PC-9 (cell line): ENCODE measurements at regions not wholly inside any gene's neighbourhood (a gene's known extent, or its start where the extent isn't known, plus 50 kb on each side); places are given as distances from the start of the nearest gene placed in this dataset.

Source experiments
- BruUV-seq: library from RNA; stranded (reverse); fragments of 400-500 nt; replicated peaks from 2 replicates; lab custom pipeline; 2021; lab: Mats Ljungman, UMichigan
- CTCF ChIA-PET: fragments of 300-600 bp; sonication (Branson Sonifier 250); formaldehyde crosslinking; loops from one replicate; lab custom pipeline; 2022; ENCODE audit warnings: antibody characterized with exemption; lab: Charles Lee
- POLR2A ChIA-PET: fragments of 300-600 bp; sonication (Branson Sonifier 250); formaldehyde crosslinking; loops from one replicate; lab custom pipeline; 2022; ENCODE audit warnings: antibody characterized with exemption; ENCODE audit not compliant: unreplicated experiment; lab: Charles Lee
- DNase-seq, 2 experiments: peaks; one replicate each; pipeline versions ENCODE4 v3.0.0 to v3.0.0-alpha.2; 2015 to 2022; ENCODE audit warnings: mixed read lengths in 1 of 2
- H2AFZ ChIP-seq: fragments of 200-600 bp; sonication (generic); 2 replicates; pipeline ENCODE4 v1.8.1; 2017; ENCODE audit warnings: antibody characterized with exemption
- H3F3A ChIP-seq: fragments of 200-600 bp; sonication (generic); 2 replicates; pipeline ENCODE4 v1.8.1; 2017; ENCODE audit warnings: antibody characterized with exemption, mild to moderate bottlenecking, low read depth; ENCODE audit not compliant: insufficient read depth
- H3K27ac ChIP-seq: fragments of 200-600 bp; sonication (generic); 2 replicates; pipeline ENCODE4 v1.6.1; 2016; ENCODE audit warnings: mixed run types
- H3K27me3 ChIP-seq: fragments of 200-600 bp; sonication (generic); 2 replicates; pipeline ENCODE4 v1.6.1; 2016; ENCODE audit warnings: low read depth, mixed run types; ENCODE audit not compliant: insufficient read depth
- H3K36me3 ChIP-seq: fragments of 200-600 bp; sonication (generic); 2 replicates; pipeline ENCODE4 v1.6.1; 2016; ENCODE audit warnings: low read depth, mixed run types
- H3K4me1 ChIP-seq: fragments of 200-600 bp; sonication (generic); replicated peaks from 2 replicates; pipeline ENCODE4 v1.6.1; 2016; ENCODE audit warnings: mixed run types; ENCODE audit not compliant: insufficient read depth
- H3K4me2 ChIP-seq: fragments of 200-600 bp; sonication (generic); 2 replicates; pipeline ENCODE4 v1.6.1; 2017; ENCODE audit warnings: mixed run types
- H3K4me3 ChIP-seq: fragments of 200-600 bp; sonication (generic); 2 replicates; pipeline ENCODE4 v1.6.1; 2016; ENCODE audit warnings: mixed run types
- H3K79me2 ChIP-seq: fragments of 200-600 bp; sonication (generic); 2 replicates; pipeline ENCODE4 v1.6.1; 2017; ENCODE audit warnings: low read depth, mixed run types
- H3K9me2 ChIP-seq: fragments of 200-600 bp; sonication (generic); 2 replicates; pipeline ENCODE4 v1.8.1; 2017; ENCODE audit warnings: mild to moderate bottlenecking; ENCODE audit not compliant: insufficient read depth
- H3K9me3 ChIP-seq: fragments of 200-600 bp; sonication (generic); 2 replicates; pipeline ENCODE4 v1.8.1; 2016; ENCODE audit warnings: low read depth; ENCODE audit not compliant: insufficient read depth
- H4K20me1 ChIP-seq: fragments of 200-600 bp; sonication (generic); 2 replicates; pipeline ENCODE4 v1.8.1; 2017; ENCODE audit not compliant: insufficient read depth
- CTCF ChIP-seq: fragments of 200-600 bp; sonication (generic); conservative IDR thresholded peaks from 2 replicates; pipeline ENCODE4 v1.6.1; 2017; ENCODE audit warnings: mixed run types, antibody characterized with exemption, mild to moderate bottlenecking, moderate library complexity
- EZH2 ChIP-seq: fragments of 200-600 bp; sonication (generic); IDR thresholded peaks from 2 replicates; pipeline ENCODE4 v1.8.0; 2017; ENCODE audit warnings: antibody characterized with exemption, low read depth
- intact Hi-C: fragments of 100-400 bp; cut with micrococcal nuclease; formaldehyde crosslinking; loops from one replicate; pipeline ENCODE4 v1.10.0; 2022; ENCODE audit not compliant: unreplicated experiment

- no peaks in the 10 kb centered on the region for H3F3A ChIP-seq
- H3K4me3 ChIP-seq, result no peak overlapping the region
- H4K20me1 ChIP-seq, result no peaks in the 10 kb centered on the region
- no peaks in the 10 kb centered on the region for H3K79me2 ChIP-seq
- POLR2A ChIA-PET, result no interaction called here
- no peaks in the 10 kb centered on the region for H3K9me3 ChIP-seq
- H3K27me3 ChIP-seq, result no peaks in the 10 kb centered on the region
- no TSS peak for BruUV-seq
- H3K36me3 ChIP-seq, result no peaks in the 10 kb centered on the region
- 0 out of 2 replicates have a peak, but pooled peaks cover 3% of the 10 kb centered on the region for H3K9me2 ChIP-seq
- no peak for DNase-seq
- TF ChIP-seq EZH2 (no peak), CTCF (no peak)
- no peaks in the 10 kb centered on the region for H3K4me1 ChIP-seq
- intact Hi-C loops, result loop anchor here (10.0 kb wide), 2 partner anchors 952 to 1082 kb away; partner anchors contain the start of gene CACNA2D1
- no peak overlapping the region for H3K27ac ChIP-seq
- CTCF ChIA-PET, result no interaction called here
- H2AFZ ChIP-seq, result no peak overlapping the region
- H3K4me2 ChIP-seq, result no peak overlapping the region
Measured at GRCh38 chr7:81492910-81493309, 276.9 kb downstream of the HGF start.

DNA sequence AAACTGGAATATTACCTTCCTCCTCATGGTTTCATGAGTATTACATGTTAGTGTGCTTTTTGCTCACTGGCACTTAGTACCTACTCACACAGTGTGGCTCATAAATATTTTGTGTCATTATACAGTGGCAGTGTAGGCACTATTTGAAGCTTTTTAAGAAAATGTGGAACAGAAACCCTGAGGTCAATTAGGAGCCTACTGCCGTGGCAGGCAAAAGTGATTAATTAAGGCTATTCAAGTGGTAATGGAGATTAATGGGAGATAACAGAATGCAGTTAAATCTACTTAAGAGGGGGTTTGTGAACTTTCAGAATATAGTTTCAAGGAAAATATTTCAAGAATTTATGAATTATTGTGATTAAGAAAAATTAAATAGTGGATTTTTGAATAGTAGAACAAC is 277.6 kb downstream of the HGF start:
- H3K4me1 ChIP-seq, result no peaks in the 10 kb centered on the region
- CTCF ChIA-PET, result interaction anchor here (0.5 kb wide), 1 partner anchor 1976 kb away, joined by 3 read pairs; no protein-coding TSS in a partner anchor
- no peaks in the 10 kb centered on the region for H3K9me3 ChIP-seq
- H3K9me2 ChIP-seq, result 0 out of 2 replicates have a peak, but pooled peaks cover 3% of the 10 kb centered on the region
- BruUV-seq, result no TSS peak
- TF ChIP-seq EZH2, result no peak
- TF ChIP-seq CTCF, result no peak
- DNase-seq, result no peak
- no peaks in the 10 kb centered on the region for H4K20me1 ChIP-seq
- H3K27ac ChIP-seq, result no peak overlapping the region
- H3F3A ChIP-seq, result no peaks in the 10 kb centered on the region
- no peaks in the 10 kb centered on the region for H3K36me3 ChIP-seq
- H3K4me3 ChIP-seq, result no peak overlapping the region
- intact Hi-C loops, result loop anchor here (10.0 kb wide), 2 partner anchors 953 to 1083 kb away; partner anchors contain the start of gene CACNA2D1
- POLR2A ChIA-PET, result no interaction called here
- H3K27me3 ChIP-seq, result no peaks in the 10 kb centered on the region
- H2AFZ ChIP-seq, result no peak overlapping the region
- no peak overlapping the region for H3K4me2 ChIP-seq
- H3K79me2 ChIP-seq, result no peaks in the 10 kb centered on the region

- no peaks in the 10 kb centered on the region for H4K20me1 ChIP-seq
Measured at GRCh38 chr7:81491573-81491972, 278.3 kb downstream of the HGF start.

More at GRCh38 chr7:81491573-81491972, 278.3 kb downstream of the HGF start:
- TF ChIP-seq EZH2 (no peak), CTCF (no peak)
- BruUV-seq, result no TSS peak
- H3K4me3 ChIP-seq, result no peak overlapping the region
- H3K36me3 ChIP-seq, result no peaks in the 10 kb centered on the region
- CTCF ChIA-PET, result interaction anchor here (0.5 kb wide), 1 partner anchor 1977 kb away, joined by 3 read pairs; no protein-coding TSS in a partner anchor
- H3K9me3 ChIP-seq, result no peaks in the 10 kb centered on the region
- H3K9me2 ChIP-seq, result 0 out of 2 replicates have a peak, but pooled peaks cover 3% of the 10 kb centered on the region
- H3K27ac ChIP-seq, result no peak overlapping the region
- POLR2A ChIA-PET, result no interaction called here
- intact Hi-C loops, result loop anchor here (10.0 kb wide), 2 partner anchors 953 to 1083 kb away; partner anchors contain the start of gene CACNA2D1
- no peaks in the 10 kb centered on the region for H3K79me2 ChIP-seq
- H3K27me3 ChIP-seq, result no peaks in the 10 kb centered on the region
- no peak overlapping the region for H2AFZ ChIP-seq
- no peaks in the 10 kb centered on the region for H3F3A ChIP-seq
- no peak for DNase-seq
- H3K4me2 ChIP-seq, result no peak overlapping the region
- no peaks in the 10 kb centered on the region for H3K4me1 ChIP-seq
